ENCODE measurements at regions not wholly inside any gene's neighbourhood (a gene's known extent, or its start where the extent isn't known, plus 50 kb on each side); places are given as distances from the start of the nearest gene placed in this dataset.

DNA sequence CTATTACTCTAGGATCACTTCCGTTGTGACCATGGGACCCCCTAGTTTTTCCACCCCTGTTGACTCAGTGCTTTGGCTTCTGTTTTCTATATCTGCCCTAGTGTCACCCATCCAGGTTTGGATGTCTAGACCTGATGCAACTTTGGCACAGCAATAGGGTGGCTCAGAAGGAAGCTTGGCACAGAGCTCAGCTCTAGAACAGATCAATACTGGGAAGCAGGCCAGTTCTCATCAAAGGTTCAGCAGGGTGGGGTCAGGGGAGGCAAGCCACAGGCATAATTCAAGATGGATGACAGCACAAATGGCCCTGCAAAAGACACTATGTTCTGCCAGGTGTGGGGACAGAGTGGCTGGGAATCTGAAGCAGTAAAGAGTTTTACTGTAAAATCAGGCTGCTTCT, 74.2 kb upstream of the EGFL6 start:
- ChIA-PET POLR2A (no interaction called here), CTCF (no interaction called here), RAD21 (ENCODE audit: low non-redundant PET in 1 of 2, low total read pairs in 2 of 2, uncharacterized antibody in 2 of 2, unreplicated experiment in 2 of 2) (interaction anchor here in 1 of 2 experiments (0.6 kb wide), 1 partner anchor 519 kb away, joined by 3 read pairs; no protein-coding TSS in a partner anchor)
- BruUV-seq (replicated peaks) = no TSS peak
- Histone ChIP-seq H3K9me2 (ENCODE audit: insufficient read depth) (no peaks in the 10 kb centered on the region), H3K27ac (ENCODE audit: low read depth, low read length) (no peak overlapping the region), H3K27me3 (ENCODE audit: insufficient read depth, low read length) (no peaks in the 10 kb centered on the region), H3K79me2 (ENCODE audit: insufficient read depth, low read length) (no peaks in the 10 kb centered on the region), H4K20me1 (ENCODE audit: insufficient read depth) (no peaks in the 10 kb centered on the region), H3K4me2 (ENCODE audit: low read length) (no peak overlapping the region), H3K4me1 (ENCODE audit: control insufficient read depth in 1 of 2, insufficient read depth in 2 of 2, low read length in 2 of 2) (peaks cover 0 to 6% of the 10 kb centered on the region in 2 experiments; a peak in 2 of 4 replicates), H3K9ac (ENCODE audit: low read length) (no peak overlapping the region), H3K9me3 (ENCODE audit: control insufficient read depth in 1 of 2, insufficient read depth in 1 of 2, low read depth in 1 of 2, low read length in 2 of 2) (no peaks in the 10 kb centered on the region), H3K4me3 (replicated peaks in 1 of 2; ENCODE audit: low read depth in 1 of 2, low read length in 2 of 2) (no peak overlapping the region), H2AFZ (ENCODE audit: low read depth, low read length, poor library complexity, severe bottlenecking) (no peak overlapping the region), H3K36me3 (ENCODE audit: control insufficient read depth in 1 of 2, insufficient read depth in 2 of 2, low read length in 2 of 2) (no peaks in the 10 kb centered on the region)
- TF ChIP-seq EGR1 (IDR thresholded peaks at IDR 0.05; ENCODE audit: low read depth) (no peak), SRF (IDR thresholded peaks at IDR 0.05; ENCODE audit: low read depth) (no peak), CEBPB (IDR thresholded peaks at IDR 0.05; ENCODE audit: low read depth) (peak; percentile 48; the same call in 1 of the 2 replicates), RAD21 (IDR thresholded peaks at IDR 0.05; ENCODE audit: low read depth) (no peak), EZH2 (IDR thresholded peaks at IDR 0.05) (no peak), TCF7L2 (IDR thresholded peaks at IDR 0.05; ENCODE audit: borderline replicate concordance, extremely low read depth, insufficient read depth, insufficient read length) (peak; percentile 77), SIN3A (IDR thresholded peaks at IDR 0.05; ENCODE audit: low read depth) (no peak), EZH2phosphoT487 (IDR thresholded peaks at IDR 0.05; ENCODE audit: borderline replicate concordance) (no peak), SP1 (IDR thresholded peaks at IDR 0.05; ENCODE audit: low read depth) (no peak), ZFX (IDR thresholded peaks at IDR 0.05) (no peak), FOSL1 (IDR thresholded peaks at IDR 0.05; ENCODE audit: low read depth) (no peak), POLR2A (IDR thresholded peaks at IDR 0.05; ENCODE audit: borderline replicate concordance, extremely low read depth, insufficient read depth, insufficient read length) (no peak)
- TF ChIP-seq, protein P1, sequence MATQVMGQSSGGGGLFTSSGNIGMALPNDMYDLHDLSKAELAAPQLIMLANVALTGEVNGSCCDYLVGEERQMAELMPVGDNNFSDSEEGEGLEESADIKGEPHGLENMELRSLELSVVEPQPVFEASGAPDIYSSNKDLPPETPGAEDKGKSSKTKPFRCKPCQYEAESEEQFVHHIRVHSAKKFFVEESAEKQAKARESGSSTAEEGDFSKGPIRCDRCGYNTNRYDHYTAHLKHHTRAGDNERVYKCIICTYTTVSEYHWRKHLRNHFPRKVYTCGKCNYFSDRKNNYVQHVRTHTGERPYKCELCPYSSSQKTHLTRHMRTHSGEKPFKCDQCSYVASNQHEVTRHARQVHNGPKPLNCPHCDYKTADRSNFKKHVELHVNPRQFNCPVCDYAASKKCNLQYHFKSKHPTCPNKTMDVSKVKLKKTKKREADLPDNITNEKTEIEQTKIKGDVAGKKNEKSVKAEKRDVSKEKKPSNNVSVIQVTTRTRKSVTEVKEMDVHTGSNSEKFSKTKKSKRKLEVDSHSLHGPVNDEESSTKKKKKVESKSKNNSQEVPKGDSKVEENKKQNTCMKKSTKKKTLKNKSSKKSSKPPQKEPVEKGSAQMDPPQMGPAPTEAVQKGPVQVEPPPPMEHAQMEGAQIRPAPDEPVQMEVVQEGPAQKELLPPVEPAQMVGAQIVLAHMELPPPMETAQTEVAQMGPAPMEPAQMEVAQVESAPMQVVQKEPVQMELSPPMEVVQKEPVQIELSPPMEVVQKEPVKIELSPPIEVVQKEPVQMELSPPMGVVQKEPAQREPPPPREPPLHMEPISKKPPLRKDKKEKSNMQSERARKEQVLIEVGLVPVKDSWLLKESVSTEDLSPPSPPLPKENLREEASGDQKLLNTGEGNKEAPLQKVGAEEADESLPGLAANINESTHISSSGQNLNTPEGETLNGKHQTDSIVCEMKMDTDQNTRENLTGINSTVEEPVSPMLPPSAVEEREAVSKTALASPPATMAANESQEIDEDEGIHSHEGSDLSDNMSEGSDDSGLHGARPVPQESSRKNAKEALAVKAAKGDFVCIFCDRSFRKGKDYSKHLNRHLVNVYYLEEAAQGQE (IDR thresholded peaks at IDR 0.05; ENCODE audit: low read depth) = no peak
- TF ChIP-seq, protein P2, sequence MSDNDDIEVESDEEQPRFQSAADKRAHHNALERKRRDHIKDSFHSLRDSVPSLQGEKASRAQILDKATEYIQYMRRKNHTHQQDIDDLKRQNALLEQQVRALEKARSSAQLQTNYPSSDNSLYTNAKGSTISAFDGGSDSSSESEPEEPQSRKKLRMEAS (IDR thresholded peaks at IDR 0.05) = no peak
- TF ChIP-seq, protein P3, sequence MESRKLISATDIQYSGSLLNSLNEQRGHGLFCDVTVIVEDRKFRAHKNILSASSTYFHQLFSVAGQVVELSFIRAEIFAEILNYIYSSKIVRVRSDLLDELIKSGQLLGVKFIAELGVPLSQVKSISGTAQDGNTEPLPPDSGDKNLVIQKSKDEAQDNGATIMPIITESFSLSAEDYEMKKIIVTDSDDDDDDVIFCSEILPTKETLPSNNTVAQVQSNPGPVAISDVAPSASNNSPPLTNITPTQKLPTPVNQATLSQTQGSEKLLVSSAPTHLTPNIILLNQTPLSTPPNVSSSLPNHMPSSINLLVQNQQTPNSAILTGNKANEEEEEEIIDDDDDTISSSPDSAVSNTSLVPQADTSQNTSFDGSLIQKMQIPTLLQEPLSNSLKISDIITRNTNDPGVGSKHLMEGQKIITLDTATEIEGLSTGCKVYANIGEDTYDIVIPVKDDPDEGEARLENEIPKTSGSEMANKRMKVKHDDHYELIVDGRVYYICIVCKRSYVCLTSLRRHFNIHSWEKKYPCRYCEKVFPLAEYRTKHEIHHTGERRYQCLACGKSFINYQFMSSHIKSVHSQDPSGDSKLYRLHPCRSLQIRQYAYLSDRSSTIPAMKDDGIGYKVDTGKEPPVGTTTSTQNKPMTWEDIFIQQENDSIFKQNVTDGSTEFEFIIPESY (IDR thresholded peaks at IDR 0.05; ENCODE audit: extremely low read depth, insufficient replicate concordance, low read length) = no peak
- TF ChIP-seq, protein P4, sequence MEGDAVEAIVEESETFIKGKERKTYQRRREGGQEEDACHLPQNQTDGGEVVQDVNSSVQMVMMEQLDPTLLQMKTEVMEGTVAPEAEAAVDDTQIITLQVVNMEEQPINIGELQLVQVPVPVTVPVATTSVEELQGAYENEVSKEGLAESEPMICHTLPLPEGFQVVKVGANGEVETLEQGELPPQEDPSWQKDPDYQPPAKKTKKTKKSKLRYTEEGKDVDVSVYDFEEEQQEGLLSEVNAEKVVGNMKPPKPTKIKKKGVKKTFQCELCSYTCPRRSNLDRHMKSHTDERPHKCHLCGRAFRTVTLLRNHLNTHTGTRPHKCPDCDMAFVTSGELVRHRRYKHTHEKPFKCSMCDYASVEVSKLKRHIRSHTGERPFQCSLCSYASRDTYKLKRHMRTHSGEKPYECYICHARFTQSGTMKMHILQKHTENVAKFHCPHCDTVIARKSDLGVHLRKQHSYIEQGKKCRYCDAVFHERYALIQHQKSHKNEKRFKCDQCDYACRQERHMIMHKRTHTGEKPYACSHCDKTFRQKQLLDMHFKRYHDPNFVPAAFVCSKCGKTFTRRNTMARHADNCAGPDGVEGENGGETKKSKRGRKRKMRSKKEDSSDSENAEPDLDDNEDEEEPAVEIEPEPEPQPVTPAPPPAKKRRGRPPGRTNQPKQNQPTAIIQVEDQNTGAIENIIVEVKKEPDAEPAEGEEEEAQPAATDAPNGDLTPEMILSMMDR (IDR thresholded peaks at IDR 0.05 in 2 of 3, conservative IDR thresholded peaks at IDR 0.05 in 1 of 3; ENCODE audit: borderline replicate concordance in 1 of 3, insufficient read depth in 1 of 3, low read depth in 2 of 3, low read length in 2 of 3) = no peak
- TF ChIP-seq, protein P5, sequence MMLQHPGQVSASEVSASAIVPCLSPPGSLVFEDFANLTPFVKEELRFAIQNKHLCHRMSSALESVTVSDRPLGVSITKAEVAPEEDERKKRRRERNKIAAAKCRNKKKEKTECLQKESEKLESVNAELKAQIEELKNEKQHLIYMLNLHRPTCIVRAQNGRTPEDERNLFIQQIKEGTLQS (IDR thresholded peaks at IDR 0.05) = no peak
- intact Hi-C loops (cut with micrococcal nuclease) = no loop called here
- DNase-seq (ENCODE audit: low read depth, low spot score) (peak; percentile 23), ATAC-seq (peak; percentile 58)
